Stomach (tissue), 4 donors: ENCODE measurements at regions not wholly inside any gene's neighbourhood (a gene's known extent, or its start where the extent isn't known, plus 50 kb on each side); places are given as distances from the start of the nearest gene placed in this dataset.

Experiments
- EP300 ChIP-seq: sonication (generic); formaldehyde crosslinking; IDR thresholded peaks from one replicate; pipeline ENCODE4 v1.6.1; 2017; ENCODE audit warnings: antibody characterized with exemption
- POLR2A ChIP-seq, 4 donors: fragments of 450-650 bp; IDR thresholded peaks; one replicate each; pipeline ENCODE4 v1.6.1; 2016; ENCODE audit warnings: antibody characterized with exemption in 4 of 4, control low read depth in 2 of 4, mild to moderate bottlenecking in 1 of 4, moderate library complexity in 1 of 4
- POLR2AphosphoS5 ChIP-seq, 3 donors: sonication (generic); formaldehyde crosslinking; IDR thresholded peaks; one replicate each; pipeline ENCODE4 v1.6.1; 2016; ENCODE audit warnings: antibody characterized with exemption in 3 of 3
- TF ChIP-seq, protein P1 (sequence below), 7 experiments: fragments of 450-650 bp in 4 of 7; fragments of 200-600 bp in 3 of 7; sonication (generic) in 3 of 7; IDR thresholded peaks; one replicate each; pipeline ENCODE4 v1.5.1; 2016 to 2019; ENCODE audit warnings: antibody characterized with exemption in 7 of 7, control low read depth in 2 of 7, mild to moderate bottlenecking in 1 of 7

DNA sequence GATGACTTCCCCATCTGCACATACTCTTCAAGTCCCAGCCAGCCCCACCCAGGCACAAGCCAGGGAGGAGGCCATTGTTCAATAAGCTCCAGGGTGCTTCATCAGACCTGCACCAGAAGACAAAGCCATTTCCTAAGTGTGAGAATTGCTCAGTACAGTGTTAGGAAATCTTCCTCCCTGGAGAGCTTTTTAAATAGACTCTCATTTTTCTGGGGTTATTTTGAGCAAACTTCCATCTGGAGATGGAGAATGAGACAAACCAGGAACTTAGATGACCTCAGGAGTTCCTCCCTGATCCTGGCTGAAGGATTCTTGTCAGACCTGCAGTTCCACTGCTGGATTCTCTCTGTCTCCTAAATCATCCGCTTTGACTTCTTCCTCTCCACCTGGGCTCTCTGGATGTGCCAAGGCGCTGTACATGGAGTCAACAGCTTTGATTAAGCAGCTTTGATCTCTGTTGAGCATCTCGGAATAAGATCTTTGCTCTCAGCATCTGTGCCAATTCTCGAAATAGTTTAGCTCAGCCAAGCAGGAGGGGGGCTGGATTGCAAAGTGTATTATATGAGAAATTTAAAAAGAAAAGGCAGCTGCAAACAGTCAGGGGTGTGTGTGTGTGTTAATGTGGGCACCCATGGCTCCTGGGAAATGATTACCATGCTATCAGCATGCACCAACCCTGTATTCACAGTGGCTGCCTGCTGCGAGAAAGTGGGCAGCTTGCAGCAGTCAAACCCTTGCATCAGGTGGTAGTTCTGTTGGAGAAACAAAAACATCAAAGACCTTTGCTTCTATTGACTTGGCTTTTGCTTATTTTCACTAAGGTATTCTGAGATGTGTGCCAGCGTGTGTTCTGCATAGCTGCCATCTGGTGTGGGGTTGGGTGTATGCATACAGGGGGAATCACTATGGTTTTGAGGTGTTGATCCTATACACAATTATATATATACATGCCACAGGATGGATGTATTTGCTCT lies 70.2 kb upstream of the NAV2 start:
- TF ChIP-seq POLR2AphosphoS5 (IDR thresholded peaks at IDR 0.05) (no peak), POLR2A (IDR thresholded peaks at IDR 0.05) (no peak), EP300 (no peak)
- TF ChIP-seq, protein P1, sequence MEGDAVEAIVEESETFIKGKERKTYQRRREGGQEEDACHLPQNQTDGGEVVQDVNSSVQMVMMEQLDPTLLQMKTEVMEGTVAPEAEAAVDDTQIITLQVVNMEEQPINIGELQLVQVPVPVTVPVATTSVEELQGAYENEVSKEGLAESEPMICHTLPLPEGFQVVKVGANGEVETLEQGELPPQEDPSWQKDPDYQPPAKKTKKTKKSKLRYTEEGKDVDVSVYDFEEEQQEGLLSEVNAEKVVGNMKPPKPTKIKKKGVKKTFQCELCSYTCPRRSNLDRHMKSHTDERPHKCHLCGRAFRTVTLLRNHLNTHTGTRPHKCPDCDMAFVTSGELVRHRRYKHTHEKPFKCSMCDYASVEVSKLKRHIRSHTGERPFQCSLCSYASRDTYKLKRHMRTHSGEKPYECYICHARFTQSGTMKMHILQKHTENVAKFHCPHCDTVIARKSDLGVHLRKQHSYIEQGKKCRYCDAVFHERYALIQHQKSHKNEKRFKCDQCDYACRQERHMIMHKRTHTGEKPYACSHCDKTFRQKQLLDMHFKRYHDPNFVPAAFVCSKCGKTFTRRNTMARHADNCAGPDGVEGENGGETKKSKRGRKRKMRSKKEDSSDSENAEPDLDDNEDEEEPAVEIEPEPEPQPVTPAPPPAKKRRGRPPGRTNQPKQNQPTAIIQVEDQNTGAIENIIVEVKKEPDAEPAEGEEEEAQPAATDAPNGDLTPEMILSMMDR (IDR thresholded peaks at IDR 0.05): no peak
